HFF-Myc (cell line): ENCODE measurements at regions not wholly inside any gene's neighbourhood (a gene's known extent, or its start where the extent isn't known, plus 50 kb on each side); places are given as distances from the start of the nearest gene placed in this dataset.

ENCODE experiments used
- DNase-seq: peaks from one replicate; pipeline ENCODE4 v3.0.0-alpha.2; 2011; ENCODE audit warnings: low read depth; ENCODE audit errors: extremely low read depth
- H3K4me3 ChIP-seq: replicated peaks from 2 replicates; pipeline ENCODE4 v1.5.1; 2011; ENCODE audit warnings: low read depth, mild to moderate bottlenecking, control low read depth, low read length
- TF ChIP-seq, protein P1 (sequence below): IDR thresholded peaks from 2 replicates; pipeline ENCODE4 v1.5.1; 2012; ENCODE audit warnings: mild to moderate bottlenecking, low read depth, low read length, control low read depth; ENCODE audit errors: missing control alignments

DNA sequence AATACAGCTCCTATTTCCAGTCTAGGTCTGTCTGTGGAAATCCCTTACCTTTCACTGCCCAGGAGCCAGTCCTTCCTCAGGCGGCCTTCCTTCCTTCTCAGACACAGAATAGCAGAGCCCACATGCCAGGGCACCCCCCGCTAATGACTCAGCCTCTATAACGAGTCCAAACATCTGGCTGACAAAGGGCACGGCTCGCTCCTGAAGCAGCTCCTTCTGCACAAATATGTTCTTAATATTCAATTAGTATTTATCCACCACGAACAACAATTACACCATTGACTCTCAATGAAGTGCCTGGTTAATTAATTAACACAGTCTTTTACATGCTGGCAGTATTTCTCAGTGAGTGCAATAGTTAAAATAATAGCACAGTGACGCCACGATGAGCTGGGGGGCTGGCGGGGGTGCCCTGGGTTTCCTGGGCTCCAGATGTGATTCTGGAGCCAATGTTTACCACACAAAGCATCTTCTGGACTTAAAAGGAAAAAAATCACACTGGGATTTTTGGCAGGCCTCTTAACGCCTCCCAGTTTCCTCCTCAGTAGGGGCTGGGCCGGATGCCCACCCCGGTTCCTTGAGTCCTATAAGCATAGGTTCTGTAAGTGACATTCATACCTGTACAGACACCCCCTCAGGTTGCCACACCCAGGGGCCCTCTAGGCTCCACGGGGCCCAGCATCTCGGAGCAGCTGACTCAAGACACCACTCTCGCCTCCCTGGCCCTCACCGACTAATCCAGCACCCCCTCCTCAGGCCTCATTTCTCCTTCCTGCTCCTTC is 158.6 kb upstream of the MLN start:
- no peak for DNase-seq
- TF ChIP-seq, protein P1, sequence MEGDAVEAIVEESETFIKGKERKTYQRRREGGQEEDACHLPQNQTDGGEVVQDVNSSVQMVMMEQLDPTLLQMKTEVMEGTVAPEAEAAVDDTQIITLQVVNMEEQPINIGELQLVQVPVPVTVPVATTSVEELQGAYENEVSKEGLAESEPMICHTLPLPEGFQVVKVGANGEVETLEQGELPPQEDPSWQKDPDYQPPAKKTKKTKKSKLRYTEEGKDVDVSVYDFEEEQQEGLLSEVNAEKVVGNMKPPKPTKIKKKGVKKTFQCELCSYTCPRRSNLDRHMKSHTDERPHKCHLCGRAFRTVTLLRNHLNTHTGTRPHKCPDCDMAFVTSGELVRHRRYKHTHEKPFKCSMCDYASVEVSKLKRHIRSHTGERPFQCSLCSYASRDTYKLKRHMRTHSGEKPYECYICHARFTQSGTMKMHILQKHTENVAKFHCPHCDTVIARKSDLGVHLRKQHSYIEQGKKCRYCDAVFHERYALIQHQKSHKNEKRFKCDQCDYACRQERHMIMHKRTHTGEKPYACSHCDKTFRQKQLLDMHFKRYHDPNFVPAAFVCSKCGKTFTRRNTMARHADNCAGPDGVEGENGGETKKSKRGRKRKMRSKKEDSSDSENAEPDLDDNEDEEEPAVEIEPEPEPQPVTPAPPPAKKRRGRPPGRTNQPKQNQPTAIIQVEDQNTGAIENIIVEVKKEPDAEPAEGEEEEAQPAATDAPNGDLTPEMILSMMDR, result no peak
- H3K4me3 ChIP-seq, result no peak overlapping the region

DNA sequence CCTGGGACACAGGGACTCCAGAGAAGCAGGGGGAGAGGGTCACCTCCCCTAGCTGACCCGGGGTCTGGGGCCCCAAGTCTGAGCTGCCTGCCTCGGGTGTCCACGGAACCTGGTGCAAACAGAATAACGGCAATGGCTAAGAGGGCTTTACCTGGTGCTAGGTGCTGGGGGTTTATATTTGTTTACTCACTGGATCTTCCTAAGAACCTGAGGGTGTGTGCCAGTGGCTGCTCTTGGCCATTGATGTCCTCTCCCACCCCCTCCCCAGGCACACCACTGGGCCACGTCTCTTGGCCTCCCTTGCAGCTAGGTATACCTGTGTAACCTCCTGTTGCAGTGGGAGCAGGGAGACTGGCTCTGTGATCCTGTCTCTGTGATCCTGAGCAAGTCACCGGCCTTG is 157.9 kb upstream of the MLN start:
- DNase-seq, result no peak
- TF ChIP-seq, protein P1, result no peak

DNA sequence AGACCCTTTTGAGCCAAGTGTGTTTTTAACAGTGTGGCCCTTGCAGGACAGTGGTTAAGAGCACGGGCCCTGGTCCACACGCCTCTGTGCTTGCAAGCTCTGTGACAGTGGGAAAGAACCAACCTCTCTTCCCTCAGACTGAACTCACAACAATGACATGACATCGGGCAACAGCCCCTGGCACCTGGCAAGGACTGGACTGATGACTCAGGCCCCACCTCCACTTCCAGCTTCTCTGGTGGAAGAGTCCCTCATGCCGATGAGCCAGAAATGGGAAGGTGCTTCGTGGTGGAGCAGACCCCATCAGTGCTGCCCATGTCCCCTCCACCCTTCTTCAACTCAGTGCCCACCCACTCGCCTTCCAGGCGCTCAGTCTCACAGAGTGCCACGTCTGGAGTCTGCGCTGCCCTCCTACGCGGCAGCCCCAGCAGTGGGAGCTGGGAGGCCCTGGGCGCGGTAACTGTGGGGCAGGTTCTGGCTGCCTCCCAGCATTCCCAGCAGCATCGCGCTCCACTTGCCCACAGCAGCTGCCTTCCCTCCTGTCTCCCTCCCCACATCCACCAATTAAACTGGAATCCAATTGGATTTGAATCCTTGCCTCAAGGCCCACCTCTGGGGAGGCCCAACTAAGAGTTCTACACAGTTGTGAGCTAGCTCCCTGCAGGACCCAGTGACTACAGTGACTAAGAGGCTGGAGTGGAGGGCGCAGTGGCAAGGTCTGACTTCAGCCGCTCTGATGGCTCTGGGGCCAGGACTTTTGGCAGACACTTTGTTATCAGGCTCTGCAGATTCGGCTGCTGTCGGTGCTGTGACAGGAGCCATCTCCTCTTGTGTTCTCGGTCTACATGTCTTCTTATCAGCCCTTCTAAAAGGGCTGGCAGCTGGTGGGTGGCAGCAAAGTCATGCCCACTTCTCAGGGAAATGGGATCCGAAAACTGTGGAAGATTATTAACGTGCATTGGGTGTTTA is 156.8 kb upstream of the MLN start:
- no peak overlapping the region for H3K4me3 ChIP-seq
- TF ChIP-seq, protein P1, result no peak
- DNase-seq, result no peak

More for the DNA sequence above, 157.9 kb upstream of the MLN start:
- no peak overlapping the region for H3K4me3 ChIP-seq

DNA sequence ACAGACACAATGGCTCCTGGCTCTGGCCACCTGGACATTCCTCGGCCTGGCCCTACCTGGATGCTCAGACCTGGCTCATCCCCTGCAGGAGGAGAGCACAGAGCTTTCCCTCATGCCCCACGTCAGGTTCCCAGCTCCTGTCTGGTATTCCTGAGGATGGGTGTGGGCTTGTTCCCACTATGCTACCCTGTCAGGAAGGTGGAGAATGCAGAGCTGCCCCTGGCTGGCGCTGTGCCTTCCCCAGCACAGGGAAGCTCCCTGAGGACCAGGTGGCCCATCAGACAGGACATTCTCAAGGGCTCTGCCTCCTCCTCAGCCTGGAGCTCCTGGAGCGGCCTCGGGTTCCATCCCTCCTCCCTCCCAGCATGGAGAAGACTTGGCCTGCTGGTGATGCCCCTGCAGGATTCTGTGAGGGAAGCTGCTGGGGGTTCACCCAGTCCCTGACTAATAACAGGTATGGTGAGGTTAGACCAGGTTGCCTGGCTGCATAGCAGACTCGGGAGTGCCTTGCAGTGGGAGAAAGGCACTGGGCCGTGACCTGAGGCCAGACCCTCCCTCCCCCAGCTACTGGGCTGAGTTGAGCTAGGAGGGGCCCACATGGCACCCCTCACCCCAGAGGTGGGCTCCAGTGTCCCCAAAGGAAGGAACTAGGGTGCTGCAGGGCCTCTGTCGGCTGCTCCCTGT is 156.0 kb upstream of the MLN start:
- TF ChIP-seq, protein P1, result no peak
- H3K4me3 ChIP-seq, result no peak overlapping the region
- no peak for DNase-seq

DNA sequence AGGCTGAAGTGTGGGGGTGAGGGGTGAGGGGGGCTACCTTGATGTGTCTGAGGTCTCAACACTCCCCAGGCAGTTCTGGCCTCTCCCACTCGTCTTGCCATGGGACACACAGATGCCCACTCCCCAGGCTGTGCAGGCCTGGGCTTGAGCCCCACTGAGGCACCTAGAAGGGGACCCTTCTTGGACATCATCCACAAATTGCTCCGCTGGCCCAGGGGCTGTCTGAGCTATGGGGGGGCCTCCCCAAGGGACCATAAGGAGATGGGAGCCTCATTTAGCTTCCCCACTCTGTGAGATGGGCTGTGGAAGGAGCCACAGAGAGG is 155.5 kb upstream of the MLN start:
- TF ChIP-seq, protein P1, result no peak
- DNase-seq, result no peak
- H3K4me3 ChIP-seq, result no peak overlapping the region

DNA sequence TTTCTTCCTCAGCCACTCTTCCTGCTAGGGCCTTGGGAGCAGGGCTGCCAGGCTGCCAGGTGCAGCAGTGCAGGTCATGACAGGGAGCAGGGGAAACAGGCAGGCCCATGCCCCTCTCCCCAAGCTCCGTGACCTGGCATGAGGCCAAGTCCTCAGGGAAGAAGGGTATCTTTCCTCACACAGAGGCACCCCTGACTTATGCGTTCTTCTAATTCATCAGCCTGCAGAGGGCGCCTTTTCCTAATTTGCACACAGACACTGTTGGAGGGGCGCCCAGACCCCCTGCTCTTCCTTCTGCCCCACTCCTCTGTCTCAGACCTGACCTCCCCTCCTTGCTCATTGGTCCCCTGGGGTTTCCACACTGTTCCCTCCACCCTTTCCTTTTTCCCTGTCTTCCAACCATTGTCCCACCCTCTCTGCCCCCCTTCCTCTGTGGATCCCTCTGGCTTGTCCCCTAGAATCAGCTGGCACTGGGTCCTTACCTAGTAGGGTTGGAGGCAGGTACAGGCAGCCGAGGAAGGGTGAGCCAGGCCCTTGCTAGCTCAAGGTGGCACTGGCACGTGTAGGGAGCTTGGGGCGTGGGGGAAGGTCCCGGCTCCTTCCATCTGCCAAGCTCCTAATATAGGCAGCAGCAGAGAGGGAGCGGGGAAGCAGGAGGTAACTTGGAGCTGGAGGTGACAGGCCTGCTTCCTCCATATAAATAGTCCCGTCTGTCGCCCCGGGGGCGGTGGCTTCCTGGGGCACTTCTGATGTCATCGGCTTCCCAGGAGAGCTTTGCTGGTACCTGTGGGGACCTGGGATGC is 154.9 kb upstream of the MLN start:
- no peak overlapping the region for H3K4me3 ChIP-seq
- no peak for DNase-seq
- TF ChIP-seq, protein P1, result peak; percentile 42
